ENCODE measurements at regions not wholly inside any gene's neighbourhood (a gene's known extent, or its start where the extent isn't known, plus 50 kb on each side); places are given as distances from the start of the nearest gene placed in this dataset.

DNA sequence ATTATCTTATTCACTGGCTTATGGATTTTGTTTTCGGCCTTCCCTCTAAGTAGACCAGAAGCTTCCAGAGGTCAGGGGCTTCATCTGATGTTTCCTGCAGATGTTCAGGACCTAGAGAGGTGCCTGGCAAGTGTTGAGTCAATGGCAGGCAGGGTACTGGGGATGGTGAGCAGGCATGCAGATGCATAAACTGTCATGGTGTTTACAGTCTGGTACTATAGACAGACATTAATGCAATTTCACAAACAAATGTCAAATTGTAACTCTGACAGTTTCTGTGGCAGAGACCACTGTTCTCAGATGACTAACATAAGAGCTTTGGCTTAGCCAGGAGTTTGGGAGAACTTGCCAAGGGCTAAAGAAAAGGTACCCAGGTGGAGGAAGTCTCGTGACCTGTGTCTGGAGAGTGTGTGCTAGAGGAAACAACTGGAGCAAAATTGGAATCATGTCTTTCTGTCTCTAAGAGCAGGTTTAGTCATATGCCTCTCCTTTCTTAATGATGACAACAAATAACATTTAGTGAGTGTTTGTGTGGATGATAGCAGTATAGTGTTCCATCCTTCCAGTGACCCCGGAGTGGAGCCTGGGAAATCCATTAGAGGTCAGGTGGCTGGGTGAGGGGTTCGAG is 53.7 kb upstream of the TRAK1 start:
- no peak for DNase-seq (ENCODE audit: low spot score)

DNA sequence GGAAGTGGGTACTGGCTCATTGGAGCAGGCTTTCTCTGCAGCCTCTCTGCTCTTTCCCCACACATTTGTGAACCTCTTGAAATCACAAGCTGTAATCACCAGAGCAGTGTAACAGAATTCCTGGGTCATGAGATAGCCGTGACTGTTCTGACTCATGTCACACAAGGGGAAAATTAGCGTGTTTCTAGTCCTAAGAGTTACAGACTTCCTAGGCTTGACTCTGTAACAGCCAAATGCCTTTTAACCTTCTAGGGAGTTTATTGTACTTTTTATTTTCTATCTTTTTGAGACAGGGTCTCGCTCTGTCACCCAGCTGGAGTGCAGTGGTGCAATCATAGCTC is 54.7 kb upstream of the TRAK1 start:
- DNase-seq (ENCODE audit: low spot score) = no peak

- DNase-seq (ENCODE audit: low spot score) = no peak
These were observed 55.2 kb upstream of the TRAK1 start for GRCh38 chr3:42035816-42036482.

- no peak for DNase-seq (ENCODE audit: low spot score)
These were observed 56.1 kb upstream of the TRAK1 start for GRCh38 chr3:42035007-42035406.

DNA sequence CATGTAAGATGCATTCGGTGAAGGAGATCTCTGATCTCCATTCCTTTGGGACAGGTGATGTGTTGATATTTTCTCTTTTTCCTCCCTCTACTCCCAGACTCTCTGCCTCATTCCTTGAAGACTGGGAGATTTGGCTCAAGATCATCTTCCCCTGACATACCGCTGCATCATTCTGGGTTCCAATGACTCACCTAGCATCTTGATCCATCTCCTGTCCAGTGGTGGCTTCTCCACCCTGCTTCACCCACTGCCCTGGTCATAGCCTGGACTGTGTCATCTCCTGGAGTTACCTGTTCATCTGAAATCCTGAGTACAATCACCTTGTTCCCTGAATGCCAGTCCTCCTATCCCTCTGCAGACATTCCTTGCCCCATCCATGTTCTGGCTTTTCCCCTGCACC is 57.4 kb upstream of the TRAK1 start:
- no peak for DNase-seq (ENCODE audit: low spot score)

DNA sequence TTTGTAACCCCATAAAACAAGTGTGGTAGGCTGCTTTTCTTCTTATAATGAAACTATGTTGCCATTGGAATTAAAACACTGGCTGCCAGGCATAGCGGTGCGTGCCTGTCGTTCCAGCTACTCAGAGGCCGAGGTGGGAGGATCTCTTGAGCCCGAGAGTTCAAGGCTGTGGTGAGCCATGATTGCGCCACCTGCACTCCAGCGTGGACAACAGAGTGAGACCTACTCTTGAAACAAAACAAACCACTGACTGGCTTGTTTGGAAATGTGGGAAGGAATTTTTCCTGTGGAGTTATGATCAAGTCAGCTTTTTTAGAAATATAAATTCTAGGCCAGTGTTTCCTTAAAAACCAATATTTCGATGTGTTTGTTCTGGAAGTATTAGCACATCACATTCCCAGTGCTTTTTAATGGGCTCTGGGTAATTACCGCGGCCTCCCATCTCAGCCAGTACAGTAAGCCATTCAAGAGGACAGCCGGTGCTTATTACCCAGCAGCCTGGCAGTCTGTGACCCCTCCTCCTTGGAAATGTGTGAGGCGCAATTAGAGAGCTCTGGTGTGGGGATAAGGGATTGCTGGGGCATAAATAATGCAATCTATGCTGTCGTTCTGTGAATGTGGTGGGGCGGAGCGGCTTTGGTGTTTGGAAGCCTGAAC is 58.3 kb upstream of the TRAK1 start:
- DNase-seq (ENCODE audit: low spot score) = no peak

DNA sequence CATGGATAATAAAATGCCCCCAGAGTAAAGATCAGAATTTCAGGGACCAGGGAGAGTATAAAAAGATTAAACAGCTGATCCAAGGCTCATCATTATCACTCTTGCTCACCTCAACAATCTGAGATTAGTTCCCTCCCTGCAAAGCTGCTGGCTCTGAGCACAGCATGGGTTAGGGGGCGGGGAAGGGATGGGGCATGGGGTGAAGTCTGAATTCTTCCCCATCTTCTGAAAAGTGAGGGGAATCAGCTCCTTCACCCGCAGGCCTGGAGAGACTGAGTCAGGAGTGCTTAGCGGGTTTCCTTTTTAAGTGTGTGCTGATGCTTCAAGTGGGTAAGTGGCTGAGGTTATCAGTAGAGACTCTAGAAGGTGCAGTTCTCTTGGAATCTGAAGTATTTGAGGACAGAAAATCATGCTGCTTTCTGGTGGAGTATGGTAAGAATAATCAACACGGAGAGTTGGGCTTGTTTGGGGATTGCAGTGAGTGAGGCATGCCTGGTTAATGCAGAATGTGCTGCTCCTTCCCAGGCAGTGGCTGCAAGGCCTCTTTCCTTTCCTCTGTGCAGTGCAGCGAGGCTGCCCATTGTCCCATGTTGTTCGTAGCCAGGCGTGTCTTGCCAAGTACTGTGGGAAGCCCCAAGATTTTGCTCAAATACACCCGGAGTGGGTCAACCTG is 59.2 kb upstream of the TRAK1 start:
- no peak for DNase-seq (ENCODE audit: low spot score)

- no peak for DNase-seq (ENCODE audit: low spot score)
These were observed 62.7 kb upstream of the TRAK1 start for GRCh38 chr3:42028474-42028873.

- no peak for DNase-seq (ENCODE audit: low spot score)
These were observed 63.6 kb upstream of the TRAK1 start for GRCh38 chr3:42027571-42027970.

DNA sequence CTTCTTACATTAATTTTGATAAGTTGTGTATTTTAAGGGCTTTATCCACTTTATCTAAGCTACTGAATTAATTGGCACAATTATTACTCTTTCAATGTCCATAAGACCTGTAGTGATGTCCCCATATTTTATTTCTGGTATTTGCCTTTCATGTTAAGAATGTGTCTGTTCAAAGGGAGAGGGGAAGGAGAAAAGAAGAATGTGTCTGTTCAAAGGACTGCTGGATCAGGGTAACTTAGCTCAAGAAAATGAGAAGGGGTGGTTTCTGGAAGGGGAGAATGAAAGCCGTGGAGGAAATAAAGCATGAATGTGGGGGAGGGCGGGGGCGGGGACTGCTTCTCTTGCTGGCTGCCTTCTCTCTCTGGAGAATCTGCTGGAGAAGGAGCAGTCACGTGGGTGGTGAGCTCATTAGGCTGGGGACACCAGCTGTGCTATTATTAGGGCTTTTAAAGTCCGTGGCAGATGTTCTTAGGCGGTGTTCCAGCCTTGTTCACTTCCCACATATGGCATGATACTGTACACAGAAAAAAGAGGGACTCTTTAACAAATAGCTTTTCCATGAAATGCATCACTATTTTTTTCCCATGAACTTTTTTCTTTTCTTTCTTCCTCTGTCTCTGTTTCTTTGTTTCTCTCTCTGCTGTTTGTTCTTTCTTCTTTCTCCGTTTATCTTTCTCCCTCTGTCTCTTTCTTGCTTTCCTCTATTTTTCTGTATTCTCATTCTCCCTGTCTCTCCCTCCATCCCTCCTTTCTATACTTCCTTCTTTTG is 63.7 kb upstream of the ULK4 start:
- peak; percentile 90 for DNase-seq (ENCODE audit: low spot score)

- no peak for DNase-seq (ENCODE audit: low spot score)
These were observed 62.9 kb upstream of the ULK4 start for GRCh38 chr3:42024591-42025351.

DNA sequence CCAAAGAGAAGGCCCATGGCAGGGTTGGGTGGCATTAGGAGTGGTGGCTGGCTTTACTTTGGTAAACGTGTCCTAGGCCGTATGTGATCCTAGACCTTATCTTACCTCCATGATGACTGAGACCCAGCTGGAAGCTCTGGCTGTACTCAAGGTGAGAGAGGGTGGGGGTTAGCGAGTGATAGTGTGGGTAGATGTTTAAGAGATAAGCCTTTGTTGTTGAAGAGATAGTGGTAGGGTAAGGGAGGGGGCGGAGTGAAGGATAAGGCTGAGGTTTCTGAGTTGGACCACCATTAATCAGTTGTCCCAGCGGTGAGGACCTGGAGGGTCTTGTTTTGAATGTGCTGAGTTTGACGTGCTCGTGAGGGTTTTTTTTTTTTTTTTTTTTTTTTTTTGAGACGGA is 61.5 kb upstream of the ULK4 start:
- DNase-seq (ENCODE audit: low spot score) = no peak

GRCh38 chr3:42022355-42022754 is 60.5 kb upstream of the ULK4 start:
- DNase-seq (ENCODE audit: low spot score) = no peak

GRCh38 chr3:42020684-42021307 is 58.9 kb upstream of the ULK4 start:
- no peak for DNase-seq (ENCODE audit: low spot score)

DNA sequence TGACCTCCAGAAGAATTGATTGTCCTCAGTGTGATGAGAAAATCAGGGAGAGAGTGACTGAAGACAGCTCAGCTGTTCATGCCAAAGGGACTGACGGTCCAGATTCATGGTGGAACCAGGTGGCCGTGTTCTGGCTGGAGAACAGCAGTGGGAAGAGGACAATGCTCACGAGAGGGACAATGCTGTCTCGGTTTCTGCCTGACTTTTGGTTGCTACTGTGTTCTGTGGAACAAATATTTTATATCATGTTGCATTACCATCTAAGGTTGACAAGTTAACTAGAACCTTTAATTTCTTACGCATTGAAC is 58.0 kb upstream of the ULK4 start:
- no peak for DNase-seq (ENCODE audit: low spot score)

DNA sequence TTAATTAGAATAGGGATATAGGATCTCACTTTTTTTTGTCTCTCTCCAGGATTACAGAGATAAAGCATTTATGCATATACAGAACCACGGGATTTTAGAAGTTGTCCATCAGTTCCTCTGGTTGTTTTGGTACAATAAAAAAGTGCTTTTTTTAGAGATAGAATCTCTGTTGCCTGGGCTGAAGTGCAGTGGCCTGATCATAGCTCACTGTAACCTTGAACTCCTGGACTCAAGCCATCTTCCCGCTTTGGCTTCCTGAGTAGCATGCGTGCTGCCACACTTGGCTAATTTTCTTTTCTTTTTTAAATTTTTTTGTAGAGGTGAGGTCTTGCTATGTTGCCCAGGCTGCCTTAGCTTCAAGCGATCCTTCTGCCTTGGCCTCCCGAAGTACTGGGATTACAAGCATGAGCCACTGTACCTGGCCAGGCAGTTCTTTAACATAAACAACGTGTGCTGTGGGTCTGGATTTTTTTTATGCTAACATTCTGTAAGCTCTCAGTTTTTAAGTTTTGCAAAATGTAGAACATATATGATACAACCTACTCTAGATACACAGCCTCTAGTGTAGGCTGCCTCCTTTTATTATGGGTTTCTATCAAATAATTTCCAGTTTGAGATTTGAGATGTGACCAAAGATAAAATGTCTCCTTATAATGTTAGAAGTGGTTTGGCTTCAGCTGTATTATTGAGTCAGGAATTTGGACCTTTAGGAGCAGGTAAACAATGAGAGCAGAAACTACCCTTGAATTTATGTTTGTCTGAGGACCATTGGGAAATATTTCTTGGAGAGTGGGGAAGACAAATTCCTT is 57.4 kb upstream of the ULK4 start:
- no peak for DNase-seq (ENCODE audit: low spot score)

- DNase-seq (ENCODE audit: low spot score) = no peak
These were observed 53.1 kb upstream of the ULK4 start for GRCh38 chr3:42014921-42015533.

GRCh38 chr3:42014458-42014920 is 52.6 kb upstream of the ULK4 start:
- no peak for DNase-seq (ENCODE audit: low spot score)

GRCh38 chr3:42013691-42014457 is 52.0 kb upstream of the ULK4 start:
- peak; percentile 57 for DNase-seq (ENCODE audit: low spot score)

All from ureter (tissue), 1 donor.